Hepatocyte (in vitro differentiated cells): ENCODE measurements at regions not wholly inside any gene's neighbourhood (a gene's known extent, or its start where the extent isn't known, plus 50 kb on each side); places are given as distances from the start of the nearest gene placed in this dataset.

Experiments
- DNase-seq: peaks from one replicate; pipeline ENCODE4 v3.0.0-alpha.2; 2016; ENCODE audit warnings: low spot score
- H2AFZ ChIP-seq: fragments of 200-600 bp; sonication (generic); 2 replicates; pipeline ENCODE4 v1.6.0; 2016; ENCODE audit warnings: antibody characterized with exemption, mild to moderate bottlenecking
- H3K27ac ChIP-seq: fragments of 200-600 bp; sonication (generic); 2 replicates; pipeline ENCODE4 v1.5.1; 2016; ENCODE audit warnings: mild to moderate bottlenecking
- H3K27me3 ChIP-seq: fragments of 200-600 bp; sonication (generic); 2 replicates; pipeline ENCODE4 v1.6.1; 2016
- H3K36me3 ChIP-seq: fragments of 200-600 bp; sonication (generic); replicated peaks from 2 replicates; pipeline ENCODE4 v1.5.1; 2016; ENCODE audit warnings: low read depth; ENCODE audit not compliant: insufficient read depth
- H3K4me1 ChIP-seq: fragments of 200-600 bp; sonication (generic); 2 replicates; pipeline ENCODE4 v1.5.1; 2016; ENCODE audit warnings: mild to moderate bottlenecking, moderate library complexity; ENCODE audit not compliant: insufficient read depth
- H3K4me2 ChIP-seq: fragments of 200-600 bp; sonication (generic); 2 replicates; pipeline ENCODE4 v1.6.0; 2016
- H3K4me3 ChIP-seq: fragments of 200-600 bp; sonication (generic); 2 replicates; pipeline ENCODE4 v1.5.1; 2016; ENCODE audit warnings: mild to moderate bottlenecking
- H3K79me2 ChIP-seq: fragments of 200-600 bp; sonication (generic); 2 replicates; pipeline ENCODE4 v1.6.0; 2017; ENCODE audit warnings: mild to moderate bottlenecking
- H3K9me2 ChIP-seq: fragments of 200-600 bp; sonication (generic); replicated peaks from 2 replicates; pipeline ENCODE4 v1.6.0; 2017; ENCODE audit warnings: mild to moderate bottlenecking; ENCODE audit not compliant: insufficient read depth
- H3K9me3 ChIP-seq: fragments of 200-600 bp; sonication (generic); 2 replicates; pipeline ENCODE4 v1.5.1; 2016; ENCODE audit warnings: low read depth, mild to moderate bottlenecking
- H4K20me1 ChIP-seq: fragments of 200-600 bp; sonication (generic); 2 replicates; pipeline ENCODE4 v1.6.0; 2016; ENCODE audit warnings: mild to moderate bottlenecking; ENCODE audit not compliant: insufficient read depth, poor library complexity, severe bottlenecking
- EZH2 ChIP-seq: fragments of 200-600 bp; sonication (generic); IDR thresholded peaks from 2 replicates; pipeline ENCODE4 v1.6.1; 2016; ENCODE audit warnings: antibody characterized with exemption, mild to moderate bottlenecking, borderline replicate concordance
- EZH2phosphoT487 ChIP-seq: fragments of 200-600 bp; sonication (generic); IDR thresholded peaks from one replicate; pipeline ENCODE4 v1.6.1; 2018; ENCODE audit warnings: antibody characterized with exemption, mild to moderate bottlenecking, low read depth, moderate library complexity; ENCODE audit not compliant: unreplicated experiment, severe bottlenecking
- WGBS: methylation state at CpG from one replicate; pipeline ENCODE4 v1.1.6; 2016; ENCODE audit warnings: low lambda C conversion rate; ENCODE audit errors: missing lambda C conversion rate; 5-methylcytosine and 5-hydroxymethylcytosine counted together
- TF ChIP-seq, protein P1 (sequence below): fragments of 200-600 bp; sonication (generic); IDR thresholded peaks from 2 replicates; pipeline ENCODE4 v1.5.1; 2016; ENCODE audit warnings: antibody characterized with exemption, mild to moderate bottlenecking; ENCODE audit not compliant: poor library complexity

GRCh38 chr5:2890011-2890410 lies 138.5 kb upstream of the IRX2 start:
- Histone ChIP-seq H2AFZ (no peak overlapping the region), H3K9me2 (no peaks in the 10 kb centered on the region), H3K79me2 (no peaks in the 10 kb centered on the region), H3K27ac (no peak overlapping the region), H3K27me3 (no peaks in the 10 kb centered on the region), H3K4me1 (no peaks in the 10 kb centered on the region), H3K4me2 (no peak overlapping the region), H4K20me1 (no peaks in the 10 kb centered on the region), H3K9me3 (no peaks in the 10 kb centered on the region), H3K4me3 (no peak overlapping the region), H3K36me3 (no peaks in the 10 kb centered on the region)
- TF ChIP-seq, protein P1, sequence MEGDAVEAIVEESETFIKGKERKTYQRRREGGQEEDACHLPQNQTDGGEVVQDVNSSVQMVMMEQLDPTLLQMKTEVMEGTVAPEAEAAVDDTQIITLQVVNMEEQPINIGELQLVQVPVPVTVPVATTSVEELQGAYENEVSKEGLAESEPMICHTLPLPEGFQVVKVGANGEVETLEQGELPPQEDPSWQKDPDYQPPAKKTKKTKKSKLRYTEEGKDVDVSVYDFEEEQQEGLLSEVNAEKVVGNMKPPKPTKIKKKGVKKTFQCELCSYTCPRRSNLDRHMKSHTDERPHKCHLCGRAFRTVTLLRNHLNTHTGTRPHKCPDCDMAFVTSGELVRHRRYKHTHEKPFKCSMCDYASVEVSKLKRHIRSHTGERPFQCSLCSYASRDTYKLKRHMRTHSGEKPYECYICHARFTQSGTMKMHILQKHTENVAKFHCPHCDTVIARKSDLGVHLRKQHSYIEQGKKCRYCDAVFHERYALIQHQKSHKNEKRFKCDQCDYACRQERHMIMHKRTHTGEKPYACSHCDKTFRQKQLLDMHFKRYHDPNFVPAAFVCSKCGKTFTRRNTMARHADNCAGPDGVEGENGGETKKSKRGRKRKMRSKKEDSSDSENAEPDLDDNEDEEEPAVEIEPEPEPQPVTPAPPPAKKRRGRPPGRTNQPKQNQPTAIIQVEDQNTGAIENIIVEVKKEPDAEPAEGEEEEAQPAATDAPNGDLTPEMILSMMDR = no peak
- TF ChIP-seq EZH2 (no peak), EZH2phosphoT487 (no peak)
- no peak for DNase-seq
- WGBS = 94% methylated on average over 14 of the region's 14 CpGs

GRCh38 chr5:2888520-2889060 lies 137.1 kb upstream of the IRX2 start:
- 95% methylated on average over 5 of the region's 5 CpGs for WGBS
- TF ChIP-seq EZH2phosphoT487 (no peak), EZH2 (no peak)
- TF ChIP-seq, protein P1 = no peak
- Histone ChIP-seq H2AFZ (no peak overlapping the region), H3K79me2 (no peaks in the 10 kb centered on the region), H3K4me3 (no peak overlapping the region), H3K9me2 (no peaks in the 10 kb centered on the region), H3K4me2 (no peak overlapping the region), H3K4me1 (no peaks in the 10 kb centered on the region), H4K20me1 (no peaks in the 10 kb centered on the region), H3K27ac (no peak overlapping the region), H3K36me3 (no peaks in the 10 kb centered on the region), H3K27me3 (no peaks in the 10 kb centered on the region), H3K9me3 (no peaks in the 10 kb centered on the region)
- no peak for DNase-seq

GRCh38 chr5:2887481-2888348 lies 136.2 kb upstream of the IRX2 start:
- TF ChIP-seq EZH2 (no peak), EZH2phosphoT487 (no peak)
- TF ChIP-seq, protein P1 = no peak

More at GRCh38 chr5:2887481-2888348, 136.2 kb upstream of the IRX2 start:
- no peaks in the 10 kb centered on the region for H3K9me2 ChIP-seq
- no peak overlapping the region for H3K27ac ChIP-seq
- no peak for DNase-seq
- H2AFZ ChIP-seq = no peak overlapping the region
- no peak overlapping the region for H3K4me2 ChIP-seq
- no peaks in the 10 kb centered on the region for H3K79me2 ChIP-seq
- no peaks in the 10 kb centered on the region for H3K36me3 ChIP-seq
- H3K4me1 ChIP-seq = no peaks in the 10 kb centered on the region
- H4K20me1 ChIP-seq = no peaks in the 10 kb centered on the region
- H3K27me3 ChIP-seq = no peaks in the 10 kb centered on the region
- no peaks in the 10 kb centered on the region for H3K9me3 ChIP-seq
- no peak overlapping the region for H3K4me3 ChIP-seq
- WGBS = 86% methylated on average over 7 of the region's 7 CpGs
